H9 (cell line): ENCODE measurements at regions not wholly inside any gene's neighbourhood (a gene's known extent, or its start where the extent isn't known, plus 50 kb on each side); places are given as distances from the start of the nearest gene placed in this dataset.

ENCODE experiments used
- DNase-seq: peaks from one replicate; pipeline ENCODE4 v3.0.0-alpha.2; 2017
- H2AFZ ChIP-seq: one replicate; pipeline ENCODE4 v1.6.1; 2013; ENCODE audit warnings: mild to moderate bottlenecking, low read length, control low read depth, moderate library complexity
- H2AK5ac ChIP-seq: 2 replicates; pipeline ENCODE4 v1.6.1; 2013; ENCODE audit warnings: low read length, control low read depth, mixed read lengths; ENCODE audit not compliant: insufficient read length
- H2BK120ac ChIP-seq: one replicate; pipeline ENCODE4 v1.6.1; 2013; ENCODE audit warnings: low read depth, mild to moderate bottlenecking, low read length, control low read depth, inconsistent platforms; ENCODE audit not compliant: poor library complexity, severe bottlenecking
- H2BK12ac ChIP-seq: 2 replicates; pipeline ENCODE4 v1.6.1; 2013; ENCODE audit warnings: low read length, control low read depth, mixed read lengths, low read depth; ENCODE audit not compliant: insufficient read length
- H2BK15ac ChIP-seq: 2 replicates; pipeline ENCODE4 v1.6.1; 2013; ENCODE audit warnings: low read depth, low read length, control low read depth
- H2BK20ac ChIP-seq: one replicate; pipeline ENCODE4 v1.6.1; 2013; ENCODE audit warnings: low read depth, mild to moderate bottlenecking, low read length, control low read depth, inconsistent platforms; ENCODE audit not compliant: poor library complexity, severe bottlenecking
- H2BK5ac ChIP-seq: 2 replicates; pipeline ENCODE4 v1.6.1; 2013; ENCODE audit warnings: low read length, control low read depth, mixed read lengths; ENCODE audit not compliant: insufficient read length
- H3K14ac ChIP-seq: 2 replicates; pipeline ENCODE4 v1.6.1; 2013; ENCODE audit warnings: low read length, control low read depth; ENCODE audit not compliant: insufficient read depth
- H3K18ac ChIP-seq: 2 replicates; pipeline ENCODE4 v1.6.1; 2013; ENCODE audit warnings: low read depth, mild to moderate bottlenecking, mixed read lengths, low read length, control low read depth; ENCODE audit not compliant: insufficient read length
- H3K23ac ChIP-seq: 2 replicates; pipeline ENCODE4 v1.6.1; 2013; ENCODE audit warnings: low read length, control low read depth, mixed read lengths, low read depth; ENCODE audit not compliant: insufficient read length
- H3K23me2 ChIP-seq: 2 replicates; pipeline ENCODE4 v1.6.1; 2013; ENCODE audit warnings: low read depth, mild to moderate bottlenecking, mixed read lengths, low read length, control low read depth; ENCODE audit not compliant: insufficient read length, poor library complexity, severe bottlenecking
- H3K27ac ChIP-seq: 2 replicates; pipeline ENCODE4 v1.5.1; 2013; ENCODE audit warnings: low read length, control low read depth, mixed read lengths, low read depth; ENCODE audit not compliant: insufficient read length
- H3K27me3 ChIP-seq: 2 replicates; pipeline ENCODE4 v1.6.1; 2013; ENCODE audit warnings: low read length, control low read depth, inconsistent platforms; ENCODE audit not compliant: insufficient read depth
- H3K4ac ChIP-seq: 2 replicates; pipeline ENCODE4 v1.6.1; 2013; ENCODE audit warnings: low read depth, mild to moderate bottlenecking, control low read depth, inconsistent platforms, low read length, moderate library complexity
- H3K4me1 ChIP-seq: 2 replicates; pipeline ENCODE4 v1.6.1; 2013; ENCODE audit warnings: low read length, control low read depth, inconsistent platforms; ENCODE audit not compliant: insufficient read depth
- H3K4me2 ChIP-seq: 2 replicates; pipeline ENCODE4 v1.6.1; 2013; ENCODE audit warnings: low read length, control low read depth, mixed read lengths; ENCODE audit not compliant: insufficient read length, insufficient read depth
- H3K56ac ChIP-seq: 2 replicates; pipeline ENCODE4 v1.6.1; 2013; ENCODE audit warnings: low read depth, mild to moderate bottlenecking, mixed read lengths, low read length, control low read depth; ENCODE audit not compliant: insufficient read length
- H3K79me1 ChIP-seq: 2 replicates; pipeline ENCODE4 v1.6.1; 2013; ENCODE audit warnings: low read depth, mild to moderate bottlenecking, moderate library complexity, low read length, control low read depth, inconsistent platforms; ENCODE audit not compliant: insufficient read depth, poor library complexity, severe bottlenecking
- H3K79me2 ChIP-seq: 2 replicates; pipeline ENCODE4 v1.6.1; 2013; ENCODE audit warnings: low read length, control low read depth, inconsistent platforms; ENCODE audit not compliant: insufficient read depth
- H3K9ac ChIP-seq: 2 replicates; pipeline ENCODE4 v1.6.1; 2013; ENCODE audit warnings: low read length, control low read depth, mixed read lengths; ENCODE audit not compliant: insufficient read length; ENCODE audit errors: extremely low read depth
- H3K9me3 ChIP-seq: one replicate; pipeline ENCODE4 v1.6.1; 2013; ENCODE audit warnings: low read depth, low read length, inconsistent platforms; ENCODE audit not compliant: control insufficient read depth
- H3T11ph ChIP-seq: one replicate; pipeline ENCODE4 v1.6.1; 2013; ENCODE audit warnings: mild to moderate bottlenecking, low read length, control low read depth, inconsistent platforms
- H4K20me1 ChIP-seq: one replicate; pipeline ENCODE4 v1.6.1; 2013; ENCODE audit not compliant: control insufficient read depth, insufficient read length, insufficient read depth
- H4K5ac ChIP-seq: 2 replicates; pipeline ENCODE4 v1.6.1; 2013; ENCODE audit warnings: low read depth, mild to moderate bottlenecking, mixed read lengths, low read length, control low read depth; ENCODE audit not compliant: insufficient read length
- H4K8ac ChIP-seq: replicated peaks from 2 replicates; pipeline ENCODE4 v1.6.1; 2013; ENCODE audit warnings: low read length, control low read depth, mixed read lengths, low read depth; ENCODE audit not compliant: insufficient read length
- H4K91ac ChIP-seq: 2 replicates; pipeline ENCODE4 v1.6.1; 2013; ENCODE audit warnings: low read depth, mild to moderate bottlenecking, moderate library complexity, mixed read lengths, low read length, control low read depth; ENCODE audit not compliant: insufficient read length
- H3K27ac Mint-ChIP-seq, 3 experiments: 2 replicates in 2 of 3; 3 replicates in 1 of 3; pipeline ENCODE4 v1.8.0; 2020 to 2021; ENCODE audit warnings: mixed read lengths in 3 of 3, mild to moderate bottlenecking in 1 of 3, moderate library complexity in 1 of 3
- H3K27me3 Mint-ChIP-seq: 2 replicates; pipeline ENCODE4 v1.8.0; 2021; ENCODE audit warnings: low read depth, mild to moderate bottlenecking, moderate library complexity, mixed read lengths
- H3K36me3 Mint-ChIP-seq, 3 experiments: 2 replicates in 2 of 3; 3 replicates in 1 of 3; pipeline ENCODE4 v1.8.0; 2020 to 2021; ENCODE audit warnings: low read depth in 3 of 3, mixed read lengths in 3 of 3; ENCODE audit not compliant: insufficient read depth in 1 of 3
- H3K4me1 Mint-ChIP-seq, 2 experiments: 2 replicates each; pipeline ENCODE4 v1.8.0; 2020; ENCODE audit warnings: mixed read lengths in 2 of 2
- H3K4me3 Mint-ChIP-seq, 2 experiments: 2 replicates in 1 of 2; 3 replicates in 1 of 2; pipeline ENCODE4 v1.8.0; 2020 to 2021; ENCODE audit warnings: mild to moderate bottlenecking in 2 of 2, mixed read lengths in 2 of 2, moderate library complexity in 1 of 2
- H3K9me3 Mint-ChIP-seq, 2 experiments: 2 replicates in 1 of 2; 3 replicates in 1 of 2; pipeline ENCODE4 v1.8.0; 2020; ENCODE audit warnings: mild to moderate bottlenecking in 2 of 2, mixed read lengths in 2 of 2, moderate library complexity in 1 of 2
- CTCF ChIP-seq: fragments of 200-600 bp; sonication (generic); conservative IDR thresholded peaks from 3 replicates; pipeline ENCODE4 v1.8.0; 2021; ENCODE audit warnings: antibody characterized with exemption, mild to moderate bottlenecking
- WGBS: extraction: QIAGEN DNeasy Blood & Tissue Kit; methylation state at CpG from one replicate; pipeline ENCODE4 v1.1.7; 2013; ENCODE audit warnings: missing lambda C conversion rate, low lambda C conversion rate, mixed read lengths; ENCODE audit not compliant: insufficient read length; ENCODE audit errors: extremely low coverage; 5-methylcytosine and 5-hydroxymethylcytosine counted together

- H3K79me1 ChIP-seq: no peaks in the 10 kb centered on the region
- no peak overlapping the region for H3T11ph ChIP-seq
- H3K27ac ChIP-seq: no peak overlapping the region
- H4K91ac ChIP-seq: no peak overlapping the region
- H3K23ac ChIP-seq: no peak overlapping the region
- no peak overlapping the region for H2BK20ac ChIP-seq
- H3K4me1 ChIP-seq: peaks cover under 1% of the 10 kb centered on the region; the same call in 1 of the 2 replicates
- H2BK5ac ChIP-seq: no peak overlapping the region
- H4K8ac ChIP-seq: no peak overlapping the region
- H3K9me3 ChIP-seq: no peaks in the 10 kb centered on the region
- H2BK15ac ChIP-seq: no peak overlapping the region; the same call in 1 of the 2 replicates
- H4K5ac ChIP-seq: no peak overlapping the region
- H2BK120ac ChIP-seq: no peak overlapping the region
- H2AK5ac ChIP-seq: no peak overlapping the region
- no peak overlapping the region for H2BK12ac ChIP-seq
- no peak for TF ChIP-seq CTCF
- WGBS: no CpG with 5 or more reads among the region's 8 CpGs
- no peak overlapping the region for H3K9ac ChIP-seq
- H3K79me2 ChIP-seq: no peaks in the 10 kb centered on the region
- H3K14ac ChIP-seq: no peak overlapping the region; the same call in 1 of the 2 replicates
- no peaks in the 10 kb centered on the region for H3K23me2 ChIP-seq
- Mint-ChIP-seq H3K27me3 (peaks cover 7% of the 10 kb centered on the region), H3K4me3 (no peak overlapping the region), H3K36me3 (no peaks in the 10 kb centered on the region), H3K4me1 (peaks cover 14 to 23% of the 10 kb centered on the region in 2 experiments), H3K9me3 (no peaks in the 10 kb centered on the region; a peak in 1 of 5 replicates), H3K27ac (peak overlapping the region in 1 of 3 experiments; percentile 22; a peak in 1 of 7 replicates)
- no peak overlapping the region for H2AFZ ChIP-seq
- DNase-seq: no peak
- H3K4ac ChIP-seq: no peak overlapping the region
- H3K56ac ChIP-seq: no peak overlapping the region
- no peaks in the 10 kb centered on the region for H3K27me3 ChIP-seq
- H3K18ac ChIP-seq: no peak overlapping the region
- H4K20me1 ChIP-seq: no peaks in the 10 kb centered on the region
- no peak overlapping the region for H3K4me2 ChIP-seq
Measured at GRCh38 chr20:60486937-60487336, 528.7 kb downstream of the CDH26 start.
